Hippocampal formation (tissue), 2 donors: ENCODE measurements at regions not wholly inside any gene's neighbourhood (a gene's known extent, or its start where the extent isn't known, plus 50 kb on each side); places are given as distances from the start of the nearest gene placed in this dataset.

ENCODE experiments used
- DNase-seq, 2 donors: peaks; one replicate each; lab custom pipeline; 2025; lab: John Stamatoyannopoulos, UW

GRCh38 chr17:53168413-53168812 is 654.3 kb upstream of the KIF2B start:
- no peak for DNase-seq

GRCh38 chr17:53166731-53167130 is 656.0 kb upstream of the KIF2B start:
- DNase-seq, result no peak

- DNase-seq, result no peak
These were observed 672.5 kb upstream of the KIF2B start for GRCh38 chr17:53150101-53150698.

- no peak for DNase-seq
These were observed 673.4 kb upstream of the KIF2B start for GRCh38 chr17:53149316-53149715.

- DNase-seq, result no peak
These were observed 674.7 kb upstream of the KIF2B start for GRCh38 chr17:53148058-53148457.

GRCh38 chr17:53142890-53143289 is 679.8 kb upstream of the KIF2B start:
- no peak for DNase-seq

GRCh38 chr17:53141731-53142130 is 681.0 kb upstream of the KIF2B start:
- DNase-seq, result no peak

- DNase-seq, result no peak
These were observed 681.4 kb upstream of the KIF2B start for GRCh38 chr17:53141280-53141679.

GRCh38 chr17:53137869-53138268 is 684.9 kb upstream of the KIF2B start:
- no peak for DNase-seq

GRCh38 chr17:53135969-53136368 is 686.8 kb upstream of the KIF2B start:
- DNase-seq, result no peak

- DNase-seq, result no peak
These were observed 688.2 kb upstream of the KIF2B start for GRCh38 chr17:53134548-53134947.

GRCh38 chr17:53133876-53134275 is 688.9 kb upstream of the KIF2B start:
- DNase-seq, result no peak

- no peak for DNase-seq
These were observed 692.9 kb upstream of the KIF2B start for GRCh38 chr17:53129863-53130262.

GRCh38 chr17:53127331-53127730 is 695.4 kb upstream of the KIF2B start:
- DNase-seq, result no peak

- no peak for DNase-seq
These were observed 699.8 kb upstream of the KIF2B start for GRCh38 chr17:53122966-53123365.

- DNase-seq, result no peak
These were observed 703.0 kb upstream of the KIF2B start for GRCh38 chr17:53119773-53120172.

GRCh38 chr17:53118948-53119347 is 703.8 kb upstream of the KIF2B start:
- no peak for DNase-seq

- no peak for DNase-seq
These were observed 715.8 kb upstream of the KIF2B start for GRCh38 chr17:53106886-53107285.

- DNase-seq, result no peak
These were observed 721.0 kb upstream of the KIF2B start for GRCh38 chr17:53101706-53102105.

- DNase-seq, result no peak
These were observed 722.6 kb upstream of the KIF2B start for GRCh38 chr17:53100126-53100525.

- no peak for DNase-seq
These were observed 729.3 kb upstream of the KIF2B start for GRCh38 chr17:53093391-53093790.

- no peak for DNase-seq
These were observed 730.7 kb upstream of the KIF2B start for GRCh38 chr17:53092072-53092471.

- no peak for DNase-seq
These were observed 732.0 kb upstream of the KIF2B start for GRCh38 chr17:53090770-53091169.

- no peak for DNase-seq
These were observed 734.2 kb upstream of the KIF2B start for GRCh38 chr17:53088481-53088880.

GRCh38 chr17:53061446-53061845 is 761.3 kb upstream of the KIF2B start:
- no peak for DNase-seq
